ENCODE measurements at regions not wholly inside any gene's neighbourhood (a gene's known extent, or its start where the extent isn't known, plus 50 kb on each side); places are given as distances from the start of the nearest gene placed in this dataset.

DNA sequence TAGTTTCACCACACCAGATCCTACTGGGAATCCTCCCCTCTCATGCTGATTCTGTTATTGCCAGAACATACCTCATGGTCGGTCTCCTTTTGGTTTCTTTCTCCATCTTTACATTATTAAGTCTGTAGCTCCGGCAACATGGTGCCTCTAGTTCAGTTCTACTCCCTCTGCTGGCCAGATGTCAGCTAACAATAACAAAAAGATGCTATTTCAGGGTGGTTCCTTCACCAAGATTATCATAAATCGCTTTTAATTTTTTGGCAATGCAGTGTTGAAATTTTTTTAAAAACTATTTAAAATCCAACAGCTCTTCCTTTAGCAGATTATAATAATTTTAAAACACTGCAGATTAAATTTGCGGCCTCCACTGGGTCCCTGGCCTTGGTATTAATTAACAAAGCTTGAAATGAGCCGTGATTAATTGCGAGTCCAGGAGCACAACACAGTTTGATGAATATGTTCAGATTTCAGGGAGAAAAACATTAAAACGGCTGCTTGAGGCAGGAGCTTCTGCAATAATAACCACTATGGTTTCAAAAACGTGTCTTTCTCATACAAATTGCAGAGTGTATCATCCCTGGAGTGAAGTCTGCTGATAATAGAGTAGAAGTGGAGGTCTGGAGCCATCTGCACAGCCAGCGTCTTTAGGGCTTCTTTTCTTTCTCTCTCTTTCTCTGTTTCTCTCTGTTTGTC is 492.9 kb upstream of the KIRREL3 start:
- H3K9ac ChIP-seq (ENCODE audit: low read depth, low read length): no peak overlapping the region
- peak; percentile 19 for DNase-seq
- no peaks in the 10 kb centered on the region for H3K36me3 ChIP-seq (ENCODE audit: control insufficient read depth, insufficient read depth, low read length)
- no peaks in the 10 kb centered on the region for H3K4me1 ChIP-seq (ENCODE audit: control insufficient read depth, insufficient read depth, low read length)
- WGBS, 2 experiments (ENCODE audit: extremely low coverage in 2 of 2, insufficient read length in 1 of 2): no CpG with 5 or more reads among the region's 9 CpGs
- H2BK5ac ChIP-seq (ENCODE audit: low read depth, low read length, poor library complexity, severe bottlenecking): no peak overlapping the region
- intact Hi-C loops (cut with micrococcal nuclease) (loop anchor here (10.0 kb wide), 1 partner anchor 1179 kb away; no protein-coding TSS in a partner anchor), dilution Hi-C loops (cut with HindIII; ENCODE audit: low sequenced_read_pairs, unreplicated experiment) (no loop called here), in situ Hi-C loops (cut with MboI; ENCODE audit: low sequenced_read_pairs) (no loop called here)
- no peaks in the 10 kb centered on the region for H3K27me3 ChIP-seq (ENCODE audit: control insufficient read depth, insufficient read depth, low read length)
- H3K27ac ChIP-seq (ENCODE audit: insufficient read depth, low read length): no peak overlapping the region
- no peak overlapping the region for H2BK15ac ChIP-seq (ENCODE audit: low read depth, low read length)
- BruUV-seq (replicated peaks): no TSS peak
- H3K9me3 ChIP-seq (ENCODE audit: control insufficient read depth, insufficient read depth, low read length): no peaks in the 10 kb centered on the region
- no peak overlapping the region for H3K23ac ChIP-seq (ENCODE audit: low read depth, low read length)
- ChIA-PET POLR2A (ENCODE audit: unreplicated experiment) (no interaction called here), CTCF (interaction anchor here (0.5 to 1.7 kb wide), 2 partner anchors 13 to 295 kb away, joined by 3 to 8 read pairs; no protein-coding TSS in a partner anchor)
- H2AK5ac ChIP-seq (ENCODE audit: low read depth, low read length): no peak overlapping the region
- no peak overlapping the region for H3K18ac ChIP-seq (ENCODE audit: low read depth, low read length)
- H4K91ac ChIP-seq (ENCODE audit: insufficient read depth, low read depth, low read length): no peak overlapping the region
- H4K8ac ChIP-seq (ENCODE audit: low read depth in 2 of 2, low read length in 2 of 2): no peak overlapping the region
- TF ChIP-seq RFX5 (IDR thresholded peaks at IDR 0.05; ENCODE audit: low read depth, low read length) (no peak), RCOR1 (IDR thresholded peaks at IDR 0.05; ENCODE audit: insufficient replicate concordance, low read length) (no peak), MAFK (IDR thresholded peaks at IDR 0.05; ENCODE audit: low read depth, low read length) (no peak), RAD21 (IDR thresholded peaks at IDR 0.05; ENCODE audit: low read length) (0 out of 2 replicates have a peak, but pooled peaks have one; percentile 9)
- TF ChIP-seq, protein P1, sequence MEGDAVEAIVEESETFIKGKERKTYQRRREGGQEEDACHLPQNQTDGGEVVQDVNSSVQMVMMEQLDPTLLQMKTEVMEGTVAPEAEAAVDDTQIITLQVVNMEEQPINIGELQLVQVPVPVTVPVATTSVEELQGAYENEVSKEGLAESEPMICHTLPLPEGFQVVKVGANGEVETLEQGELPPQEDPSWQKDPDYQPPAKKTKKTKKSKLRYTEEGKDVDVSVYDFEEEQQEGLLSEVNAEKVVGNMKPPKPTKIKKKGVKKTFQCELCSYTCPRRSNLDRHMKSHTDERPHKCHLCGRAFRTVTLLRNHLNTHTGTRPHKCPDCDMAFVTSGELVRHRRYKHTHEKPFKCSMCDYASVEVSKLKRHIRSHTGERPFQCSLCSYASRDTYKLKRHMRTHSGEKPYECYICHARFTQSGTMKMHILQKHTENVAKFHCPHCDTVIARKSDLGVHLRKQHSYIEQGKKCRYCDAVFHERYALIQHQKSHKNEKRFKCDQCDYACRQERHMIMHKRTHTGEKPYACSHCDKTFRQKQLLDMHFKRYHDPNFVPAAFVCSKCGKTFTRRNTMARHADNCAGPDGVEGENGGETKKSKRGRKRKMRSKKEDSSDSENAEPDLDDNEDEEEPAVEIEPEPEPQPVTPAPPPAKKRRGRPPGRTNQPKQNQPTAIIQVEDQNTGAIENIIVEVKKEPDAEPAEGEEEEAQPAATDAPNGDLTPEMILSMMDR (conservative IDR thresholded peaks at IDR 0.05; ENCODE audit: low read depth, low read length): peak; percentile 44
- no peak overlapping the region for H2AFZ ChIP-seq (replicated peaks; ENCODE audit: low read length, poor library complexity)
- H3K4me2 ChIP-seq (ENCODE audit: low read depth, low read length): no peak overlapping the region
- H3K4ac ChIP-seq (ENCODE audit: low read depth, low read length): no peak overlapping the region
- no peak overlapping the region for H4K5ac ChIP-seq (ENCODE audit: low read depth, low read length)
- H3K4me3 ChIP-seq (ENCODE audit: insufficient read depth, low read depth, low read length): no peak overlapping the region
- no peak overlapping the region for H2AK9ac ChIP-seq (replicated peaks; ENCODE audit: low read depth, low read length, poor library complexity)
- ATAC-seq (ENCODE audit: low read depth): no peak
- no peaks in the 10 kb centered on the region for H3K79me1 ChIP-seq (ENCODE audit: low read depth in 1 of 2, low read length in 2 of 2)
- H4K20me1 ChIP-seq (ENCODE audit: insufficient read depth, low read length): no peaks in the 10 kb centered on the region
- H2BK20ac ChIP-seq (ENCODE audit: low read depth, low read length): no peak overlapping the region
- H3K9me1 ChIP-seq (ENCODE audit: insufficient read depth, low read length): no peaks in the 10 kb centered on the region
- H2BK120ac ChIP-seq (ENCODE audit: low read depth, low read length): no peak overlapping the region
- no peak overlapping the region for H3K14ac ChIP-seq (replicated peaks; ENCODE audit: low read depth, low read length)
- no peak overlapping the region for H3K56ac ChIP-seq (ENCODE audit: extremely low read depth, insufficient read depth, low read length)
